ENCODE measurements at regions not wholly inside any gene's neighbourhood (a gene's known extent, or its start where the extent isn't known, plus 50 kb on each side); places are given as distances from the start of the nearest gene placed in this dataset.

DNA sequence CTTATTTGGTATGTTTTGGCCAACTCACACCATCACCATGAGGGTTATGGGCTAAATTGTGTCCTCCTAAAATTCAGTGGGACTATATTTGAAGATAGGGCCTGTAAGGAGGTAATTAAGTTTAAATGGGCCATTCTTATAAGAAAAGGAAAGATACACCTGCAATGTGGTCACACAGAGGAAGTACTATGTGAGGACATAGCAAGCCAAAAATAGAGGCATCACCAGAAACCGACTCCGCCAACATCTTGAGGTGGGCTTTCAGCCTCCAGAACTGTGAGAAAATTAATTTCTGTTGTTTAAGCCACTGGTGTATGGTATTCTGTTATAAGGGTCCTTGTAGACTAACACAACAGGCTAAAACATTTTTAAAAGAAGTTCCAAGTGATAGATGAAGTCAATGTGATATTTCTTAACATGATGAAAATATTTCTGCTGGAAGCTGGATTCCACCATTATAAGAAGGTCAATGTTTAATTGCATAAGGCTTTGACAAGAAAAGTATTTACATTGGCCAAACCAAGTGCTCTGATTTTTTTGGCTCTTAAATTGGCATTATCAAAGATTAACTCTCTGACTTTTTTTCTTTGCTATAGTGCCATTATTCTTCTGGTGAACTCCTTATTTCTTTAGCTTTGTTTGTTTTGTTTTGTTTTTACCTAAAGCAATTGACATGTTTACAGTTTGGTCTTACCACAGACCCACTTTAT, 540.9 kb downstream of the PPARGC1A start (continued):
- TF ChIP-seq ZNF34 (CRISPR knock-in tag; IDR thresholded peaks at IDR 0.05; ENCODE audit: borderline replicate concordance): no peak
- TF ChIP-seq SP2 (CRISPR knock-in tag; IDR thresholded peaks at IDR 0.05): no peak
- TF ChIP-seq MIXL1 (CRISPR knock-in tag; IDR thresholded peaks at IDR 0.05): no peak
- no peak for TF ChIP-seq ZNF703 (CRISPR knock-in tag; IDR thresholded peaks at IDR 0.05; ENCODE audit: borderline replicate concordance)
- TF ChIP-seq, protein P1, sequence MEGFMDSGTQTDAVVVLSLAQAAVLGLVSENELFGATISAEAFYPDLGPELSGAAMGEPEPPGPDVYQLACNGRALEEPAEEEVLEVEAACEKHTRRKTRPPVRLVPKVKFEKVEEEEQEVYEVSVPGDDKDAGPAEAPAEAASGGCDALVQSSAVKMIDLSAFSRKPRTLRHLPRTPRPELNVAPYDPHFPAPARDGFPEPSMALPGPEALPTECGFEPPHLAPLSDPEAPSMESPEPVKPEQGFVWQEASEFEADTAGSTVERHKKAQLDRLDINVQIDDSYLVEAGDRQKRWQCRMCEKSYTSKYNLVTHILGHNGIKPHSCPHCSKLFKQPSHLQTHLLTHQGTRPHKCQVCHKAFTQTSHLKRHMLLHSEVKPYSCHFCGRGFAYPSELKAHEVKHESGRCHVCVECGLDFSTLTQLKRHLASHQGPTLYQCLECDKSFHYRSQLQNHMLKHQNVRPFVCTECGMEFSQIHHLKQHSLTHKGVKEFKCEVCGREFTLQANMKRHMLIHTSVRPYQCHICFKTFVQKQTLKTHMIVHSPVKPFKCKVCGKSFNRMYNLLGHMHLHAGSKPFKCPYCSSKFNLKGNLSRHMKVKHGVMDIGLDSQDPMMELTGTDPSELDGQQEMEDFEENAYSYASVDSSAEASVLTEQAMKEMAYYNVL (CRISPR knock-in tag; IDR thresholded peaks at IDR 0.05; ENCODE audit: borderline replicate concordance): no peak
- TF ChIP-seq HOXD1 (CRISPR knock-in tag; IDR thresholded peaks at IDR 0.05): no peak
- no peak for TF ChIP-seq ZNF337 (CRISPR knock-in tag; IDR thresholded peaks at IDR 0.05; ENCODE audit: borderline replicate concordance, low read depth)
- TF ChIP-seq TCF7 (IDR thresholded peaks at IDR 0.05; ENCODE audit: low read depth): no peak

DNA sequence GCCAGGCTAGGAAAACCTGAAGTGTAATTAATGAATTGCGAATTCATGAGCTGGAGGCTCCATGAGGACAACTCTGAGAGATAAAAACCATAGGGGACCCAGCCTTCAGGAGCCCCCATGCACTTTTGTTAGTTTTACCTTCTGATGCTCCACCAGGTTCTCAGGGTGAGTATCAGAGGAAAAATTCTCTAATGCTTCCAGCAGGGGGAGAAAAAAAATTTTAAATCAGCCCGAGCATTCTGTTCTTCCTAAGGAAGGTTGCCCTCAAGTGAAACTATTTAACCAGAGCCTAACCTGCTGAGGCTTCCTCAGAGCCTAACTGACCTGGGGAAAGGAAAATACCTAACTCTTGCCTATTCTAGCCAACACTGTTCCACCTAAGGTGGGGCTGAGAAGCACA, 552.6 kb downstream of the PPARGC1A start:
- intact Hi-C loops (cut with micrococcal nuclease; ENCODE audit: unreplicated experiment) (loop anchor here (2.0 kb wide), 1 partner anchor 1082 kb away; no protein-coding TSS in a partner anchor), in situ Hi-C loops (cut with HindIII; ENCODE audit: extremely low pct_ligation_motif_present, low pct_unique_long_range_greater_than_20kb) (no loop called here)
- no peak overlapping the region for H3K4me3 ChIP-seq (replicated peaks in 1 of 3; ENCODE audit: insufficient read depth in 1 of 3, low read depth in 2 of 3, low read length in 3 of 3)
- H3K4me1 ChIP-seq (ENCODE audit: insufficient read depth, low read length): no peaks in the 10 kb centered on the region
- ChIA-PET POLR2A (no interaction called here), CTCF (ENCODE audit: low intra/inter-chr PET ratio, low total read pairs) (no interaction called here)
- ATAC-seq: peak; percentile 44; the same call in 2 of the 3 replicates
- H2AFZ ChIP-seq (ENCODE audit: low read length): no peak overlapping the region
- FAIRE-seq: no peak
- no peak overlapping the region for H3K27ac ChIP-seq (ENCODE audit: extremely low read length, insufficient read depth, low read length)
- no peaks in the 10 kb centered on the region for H4K20me1 ChIP-seq (ENCODE audit: insufficient read depth, low read length)
- TF ChIP-seq MATR3 (CRISPR knock-in tag; IDR thresholded peaks at IDR 0.05): no peak
- H3K79me2 ChIP-seq (ENCODE audit: insufficient read depth, low read length): no peaks in the 10 kb centered on the region
- H3K27me3 ChIP-seq (ENCODE audit: control insufficient read depth in 1 of 2, insufficient read depth in 2 of 2, low read length in 2 of 2): no peaks in the 10 kb centered on the region
- DNase-seq (ENCODE audit: low spot score): no peak
- no peak overlapping the region for H3K4me2 ChIP-seq (ENCODE audit: low read depth, low read length)
- no peaks in the 10 kb centered on the region for H3K9me3 ChIP-seq (ENCODE audit: low read length)
- H3K36me3 ChIP-seq (replicated peaks in 1 of 2; ENCODE audit: control insufficient read depth in 1 of 2, insufficient read depth in 2 of 2, low read length in 2 of 2): no peaks in the 10 kb centered on the region
- H3K9ac ChIP-seq (ENCODE audit: insufficient read depth, low read depth, low read length): no peak overlapping the region
- no TSS peak for BruUV-seq (replicated peaks)
- WGBS (ENCODE audit: low lambda C conversion rate): 0% methylated on average over 2 of the region's 2 CpGs

Data from HepG2 (cell line).